Epidermal melanocyte (primary cell): ENCODE measurements at regions not wholly inside any gene's neighbourhood (a gene's known extent, or its start where the extent isn't known, plus 50 kb on each side); places are given as distances from the start of the nearest gene placed in this dataset.

ENCODE experiments used
- DNase-seq: peaks from one replicate; pipeline ENCODE4 v3.0.0; 2011; ENCODE audit warnings: low spot score; ENCODE audit not compliant: insufficient read length

GRCh38 chr10:124186956-124187355 lies 93.6 kb upstream of the CHST15 start:
- DNase-seq, result no peak

GRCh38 chr10:124185084-124185483 lies 91.7 kb upstream of the CHST15 start:
- DNase-seq, result no peak

GRCh38 chr10:124184208-124184830 lies 90.9 kb upstream of the CHST15 start:
- DNase-seq, result no peak

GRCh38 chr10:124183617-124184016 lies 90.2 kb upstream of the CHST15 start:
- DNase-seq, result no peak

GRCh38 chr10:124182088-124182541 lies 88.7 kb upstream of the CHST15 start:
- DNase-seq, result no peak

GRCh38 chr10:124181656-124182055 lies 88.3 kb upstream of the CHST15 start:
- no peak for DNase-seq

- DNase-seq, result no peak
Measured at GRCh38 chr10:124180947-124181549, 87.7 kb upstream of the CHST15 start.

GRCh38 chr10:124180044-124180745 lies 86.8 kb upstream of the CHST15 start:
- DNase-seq, result no peak

- DNase-seq, result no peak
Measured at GRCh38 chr10:124179308-124180043, 86.1 kb upstream of the CHST15 start.

- DNase-seq, result no peak
Measured at GRCh38 chr10:124177180-124177518, 83.8 kb upstream of the CHST15 start.

- DNase-seq, result no peak
Measured at GRCh38 chr10:124176349-124177179, 83.2 kb upstream of the CHST15 start.

GRCh38 chr10:124175701-124176348 lies 82.4 kb upstream of the CHST15 start:
- DNase-seq, result no peak

- no peak for DNase-seq
Measured at GRCh38 chr10:124174673-124175645, 81.6 kb upstream of the CHST15 start.

- no peak for DNase-seq
Measured at GRCh38 chr10:124174071-124174566, 80.7 kb upstream of the CHST15 start.

- no peak for DNase-seq
Measured at GRCh38 chr10:124173298-124173900, 80.0 kb upstream of the CHST15 start.

- no peak for DNase-seq
Measured at GRCh38 chr10:124172181-124172916, 79.0 kb upstream of the CHST15 start.

- no peak for DNase-seq
Measured at GRCh38 chr10:124171561-124171960, 78.2 kb upstream of the CHST15 start.

- no peak for DNase-seq
Measured at GRCh38 chr10:124170631-124171030, 77.2 kb upstream of the CHST15 start.
